ENCODE measurements at regions not wholly inside any gene's neighbourhood (a gene's known extent, or its start where the extent isn't known, plus 50 kb on each side); places are given as distances from the start of the nearest gene placed in this dataset.

DNA sequence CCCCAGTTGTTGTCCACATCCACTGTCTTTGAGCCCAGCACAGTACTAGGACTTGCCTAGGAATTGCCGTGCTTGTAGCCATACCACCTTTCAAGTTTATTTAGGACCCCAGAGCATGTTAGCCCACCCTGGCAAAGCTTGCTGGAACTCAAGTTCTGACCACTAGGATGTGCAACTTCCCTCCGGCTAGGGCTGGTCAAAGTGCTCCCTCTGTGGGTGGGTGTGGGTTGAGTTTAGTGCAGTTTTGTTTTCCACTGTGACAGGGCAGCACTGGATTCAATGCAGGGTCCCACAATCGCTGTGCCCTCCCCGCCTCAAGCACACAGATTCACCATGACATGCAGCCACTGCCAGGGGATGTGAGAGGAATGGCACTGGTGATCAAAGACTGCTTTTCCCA lies 96.0 kb downstream of the RASGEF1B start:
- DNase-seq (ENCODE audit: low spot score), result no peak
- Mint-ChIP-seq H3K27me3 (ENCODE audit: unreplicated experiment) (peaks cover 2% of the 10 kb centered on the region), H3K4me1 (ENCODE audit: unreplicated experiment) (no peaks in the 10 kb centered on the region), H3K27ac (ENCODE audit: unreplicated experiment) (no peak overlapping the region), H3K4me3 (ENCODE audit: unreplicated experiment) (no peak overlapping the region), H3K9me3 (ENCODE audit: unreplicated experiment) (no peaks in the 10 kb centered on the region), H3K36me3 (ENCODE audit: low read depth, unreplicated experiment) (no peaks in the 10 kb centered on the region)
- TF ChIP-seq, protein P1, sequence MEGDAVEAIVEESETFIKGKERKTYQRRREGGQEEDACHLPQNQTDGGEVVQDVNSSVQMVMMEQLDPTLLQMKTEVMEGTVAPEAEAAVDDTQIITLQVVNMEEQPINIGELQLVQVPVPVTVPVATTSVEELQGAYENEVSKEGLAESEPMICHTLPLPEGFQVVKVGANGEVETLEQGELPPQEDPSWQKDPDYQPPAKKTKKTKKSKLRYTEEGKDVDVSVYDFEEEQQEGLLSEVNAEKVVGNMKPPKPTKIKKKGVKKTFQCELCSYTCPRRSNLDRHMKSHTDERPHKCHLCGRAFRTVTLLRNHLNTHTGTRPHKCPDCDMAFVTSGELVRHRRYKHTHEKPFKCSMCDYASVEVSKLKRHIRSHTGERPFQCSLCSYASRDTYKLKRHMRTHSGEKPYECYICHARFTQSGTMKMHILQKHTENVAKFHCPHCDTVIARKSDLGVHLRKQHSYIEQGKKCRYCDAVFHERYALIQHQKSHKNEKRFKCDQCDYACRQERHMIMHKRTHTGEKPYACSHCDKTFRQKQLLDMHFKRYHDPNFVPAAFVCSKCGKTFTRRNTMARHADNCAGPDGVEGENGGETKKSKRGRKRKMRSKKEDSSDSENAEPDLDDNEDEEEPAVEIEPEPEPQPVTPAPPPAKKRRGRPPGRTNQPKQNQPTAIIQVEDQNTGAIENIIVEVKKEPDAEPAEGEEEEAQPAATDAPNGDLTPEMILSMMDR (IDR thresholded peaks at IDR 0.05; ENCODE audit: unreplicated experiment), result peak; percentile 24

GRCh38 chr4:81369886-81370285 lies 101.8 kb downstream of the RASGEF1B start:
- Mint-ChIP-seq H3K36me3 (ENCODE audit: low read depth, unreplicated experiment) (no peaks in the 10 kb centered on the region), H3K9me3 (ENCODE audit: unreplicated experiment) (no peaks in the 10 kb centered on the region), H3K4me1 (ENCODE audit: unreplicated experiment) (no peaks in the 10 kb centered on the region), H3K27me3 (ENCODE audit: unreplicated experiment) (no peaks in the 10 kb centered on the region), H3K27ac (ENCODE audit: unreplicated experiment) (no peak overlapping the region), H3K4me3 (ENCODE audit: unreplicated experiment) (no peak overlapping the region)
- TF ChIP-seq, protein P1 (IDR thresholded peaks at IDR 0.05; ENCODE audit: unreplicated experiment), result no peak
- no peak for DNase-seq (ENCODE audit: low spot score)

DNA sequence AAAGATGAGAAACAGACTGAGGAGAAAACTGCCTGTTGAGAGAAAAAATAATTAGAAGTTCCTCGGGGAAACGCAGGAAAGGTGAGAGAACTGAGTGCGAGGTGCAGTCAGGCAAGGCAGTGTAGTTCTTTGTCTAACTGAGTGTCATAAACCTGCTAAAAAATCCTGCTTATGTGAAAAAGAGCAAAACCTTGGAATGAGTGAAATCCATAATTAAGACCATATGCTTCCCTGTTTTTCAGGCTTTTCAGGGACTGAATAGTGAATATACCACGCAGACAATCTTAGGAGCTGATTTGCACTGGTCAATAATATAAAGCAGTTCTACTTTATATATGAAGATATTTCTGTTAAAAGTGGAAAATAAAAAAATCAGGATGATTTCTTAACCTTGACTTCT lies 104.9 kb downstream of the RASGEF1B start:
- Mint-ChIP-seq H3K9me3 (ENCODE audit: unreplicated experiment) (no peaks in the 10 kb centered on the region), H3K4me3 (ENCODE audit: unreplicated experiment) (no peak overlapping the region), H3K36me3 (ENCODE audit: low read depth, unreplicated experiment) (no peaks in the 10 kb centered on the region), H3K27me3 (ENCODE audit: unreplicated experiment) (no peaks in the 10 kb centered on the region), H3K4me1 (ENCODE audit: unreplicated experiment) (no peaks in the 10 kb centered on the region), H3K27ac (ENCODE audit: unreplicated experiment) (no peak overlapping the region)
- TF ChIP-seq, protein P1 (IDR thresholded peaks at IDR 0.05; ENCODE audit: unreplicated experiment), result no peak
- no peak for DNase-seq (ENCODE audit: low spot score)

DNA sequence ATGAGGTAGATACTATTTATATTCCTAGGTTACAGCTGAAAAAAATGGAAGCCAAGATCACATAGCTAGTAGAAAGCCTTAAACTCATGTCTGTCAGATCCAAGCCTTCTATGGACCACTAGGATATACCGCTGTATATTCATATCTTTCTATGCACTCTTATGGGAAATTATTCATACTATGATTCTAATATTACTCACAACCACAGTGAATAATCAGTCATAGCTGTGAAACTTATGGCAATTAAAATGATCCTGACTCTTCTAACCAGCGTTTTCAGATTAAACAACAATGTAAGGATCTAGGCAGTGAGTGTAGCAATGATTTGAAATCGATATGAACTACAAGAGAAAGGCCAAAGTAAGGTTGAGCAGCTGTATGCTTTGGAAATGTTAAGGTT lies 111.0 kb downstream of the RASGEF1B start:
- Mint-ChIP-seq H3K4me1 (ENCODE audit: unreplicated experiment) (peaks cover 10% of the 10 kb centered on the region), H3K36me3 (ENCODE audit: low read depth, unreplicated experiment) (no peaks in the 10 kb centered on the region), H3K27ac (ENCODE audit: unreplicated experiment) (no peak overlapping the region), H3K4me3 (ENCODE audit: unreplicated experiment) (no peak overlapping the region), H3K9me3 (ENCODE audit: unreplicated experiment) (no peaks in the 10 kb centered on the region), H3K27me3 (ENCODE audit: unreplicated experiment) (no peaks in the 10 kb centered on the region)
- no peak for DNase-seq (ENCODE audit: low spot score)
- TF ChIP-seq, protein P1 (IDR thresholded peaks at IDR 0.05; ENCODE audit: unreplicated experiment), result no peak

DNA sequence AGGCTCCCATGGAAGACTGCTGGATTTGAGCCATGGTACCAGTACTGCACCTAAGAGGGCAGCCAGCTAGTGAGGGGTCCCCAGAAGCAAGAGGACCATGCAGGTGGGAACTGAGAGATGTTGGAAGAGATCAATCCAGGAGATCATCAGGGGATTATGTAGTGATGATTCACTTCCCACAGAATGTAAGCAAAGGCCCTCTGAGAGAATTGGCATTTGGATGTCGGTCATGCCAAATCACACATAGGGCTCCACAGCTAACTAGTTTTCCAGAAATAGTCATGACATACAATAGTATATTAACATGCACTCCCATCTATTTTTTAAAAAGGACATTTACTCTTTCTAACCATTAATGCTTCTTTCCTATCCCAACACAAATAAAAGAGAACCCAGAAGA lies 112.5 kb downstream of the RASGEF1B start:
- Mint-ChIP-seq H3K27me3 (ENCODE audit: unreplicated experiment) (no peaks in the 10 kb centered on the region), H3K4me3 (ENCODE audit: unreplicated experiment) (no peak overlapping the region), H3K4me1 (ENCODE audit: unreplicated experiment) (peaks cover 12% of the 10 kb centered on the region), H3K36me3 (ENCODE audit: low read depth, unreplicated experiment) (no peaks in the 10 kb centered on the region), H3K9me3 (ENCODE audit: unreplicated experiment) (no peaks in the 10 kb centered on the region), H3K27ac (ENCODE audit: unreplicated experiment) (no peak overlapping the region)
- TF ChIP-seq, protein P1 (IDR thresholded peaks at IDR 0.05; ENCODE audit: unreplicated experiment), result no peak
- DNase-seq (ENCODE audit: low spot score), result no peak
